PC-9 (cell line): ENCODE measurements at regions not wholly inside any gene's neighbourhood (a gene's known extent, or its start where the extent isn't known, plus 50 kb on each side); places are given as distances from the start of the nearest gene placed in this dataset.
"Not testable (repeated sequence)": the region's sequence is repeated elsewhere in the genome, so short reads cannot be mapped to it uniquely, and the experiment has no call there.

Source experiments
- BruUV-seq: library from RNA; stranded (reverse); fragments of 400-500 nt; replicated peaks from 2 replicates; lab custom pipeline; 2021; lab: Mats Ljungman, UMichigan
- CTCF ChIA-PET: fragments of 300-600 bp; sonication (Branson Sonifier 250); formaldehyde crosslinking; loops from one replicate; lab custom pipeline; 2022; ENCODE audit warnings: antibody characterized with exemption; lab: Charles Lee
- POLR2A ChIA-PET: fragments of 300-600 bp; sonication (Branson Sonifier 250); formaldehyde crosslinking; loops from one replicate; lab custom pipeline; 2022; ENCODE audit warnings: antibody characterized with exemption; ENCODE audit not compliant: unreplicated experiment; lab: Charles Lee
- DNase-seq, 2 experiments: peaks; one replicate each; pipeline versions ENCODE4 v3.0.0 to v3.0.0-alpha.2; 2015 to 2022; ENCODE audit warnings: mixed read lengths in 1 of 2
- H2AFZ ChIP-seq: fragments of 200-600 bp; sonication (generic); 2 replicates; pipeline ENCODE4 v1.8.1; 2017; ENCODE audit warnings: antibody characterized with exemption
- H3F3A ChIP-seq: fragments of 200-600 bp; sonication (generic); 2 replicates; pipeline ENCODE4 v1.8.1; 2017; ENCODE audit warnings: antibody characterized with exemption, mild to moderate bottlenecking, low read depth; ENCODE audit not compliant: insufficient read depth
- H3K27ac ChIP-seq: fragments of 200-600 bp; sonication (generic); 2 replicates; pipeline ENCODE4 v1.6.1; 2016; ENCODE audit warnings: mixed run types
- H3K27me3 ChIP-seq: fragments of 200-600 bp; sonication (generic); 2 replicates; pipeline ENCODE4 v1.6.1; 2016; ENCODE audit warnings: low read depth, mixed run types; ENCODE audit not compliant: insufficient read depth
- H3K36me3 ChIP-seq: fragments of 200-600 bp; sonication (generic); 2 replicates; pipeline ENCODE4 v1.6.1; 2016; ENCODE audit warnings: low read depth, mixed run types
- H3K4me1 ChIP-seq: fragments of 200-600 bp; sonication (generic); replicated peaks from 2 replicates; pipeline ENCODE4 v1.6.1; 2016; ENCODE audit warnings: mixed run types; ENCODE audit not compliant: insufficient read depth
- H3K4me2 ChIP-seq: fragments of 200-600 bp; sonication (generic); 2 replicates; pipeline ENCODE4 v1.6.1; 2017; ENCODE audit warnings: mixed run types
- H3K4me3 ChIP-seq: fragments of 200-600 bp; sonication (generic); 2 replicates; pipeline ENCODE4 v1.6.1; 2016; ENCODE audit warnings: mixed run types
- H3K79me2 ChIP-seq: fragments of 200-600 bp; sonication (generic); 2 replicates; pipeline ENCODE4 v1.6.1; 2017; ENCODE audit warnings: low read depth, mixed run types
- H3K9me2 ChIP-seq: fragments of 200-600 bp; sonication (generic); 2 replicates; pipeline ENCODE4 v1.8.1; 2017; ENCODE audit warnings: mild to moderate bottlenecking; ENCODE audit not compliant: insufficient read depth
- H3K9me3 ChIP-seq: fragments of 200-600 bp; sonication (generic); 2 replicates; pipeline ENCODE4 v1.8.1; 2016; ENCODE audit warnings: low read depth; ENCODE audit not compliant: insufficient read depth
- H4K20me1 ChIP-seq: fragments of 200-600 bp; sonication (generic); 2 replicates; pipeline ENCODE4 v1.8.1; 2017; ENCODE audit not compliant: insufficient read depth
- EZH2 ChIP-seq: fragments of 200-600 bp; sonication (generic); IDR thresholded peaks from 2 replicates; pipeline ENCODE4 v1.8.0; 2017; ENCODE audit warnings: antibody characterized with exemption, low read depth
- intact Hi-C: fragments of 100-400 bp; cut with micrococcal nuclease; formaldehyde crosslinking; loops from one replicate; pipeline ENCODE4 v1.10.0; 2022; ENCODE audit not compliant: unreplicated experiment
- TF ChIP-seq, protein P1 (sequence below): fragments of 200-600 bp; sonication (generic); conservative IDR thresholded peaks from 2 replicates; pipeline ENCODE4 v1.6.1; 2017; ENCODE audit warnings: mixed run types, antibody characterized with exemption, mild to moderate bottlenecking, moderate library complexity

GRCh38 chr10:90096196-90096595 lies 394.8 kb downstream of the KIF20B start:
- DNase-seq = no peak
- Histone ChIP-seq H3K79me2 (no peaks in the 10 kb centered on the region), H3F3A (no peaks in the 10 kb centered on the region), H3K4me1 (no peaks in the 10 kb centered on the region), H2AFZ (no peak overlapping the region), H3K36me3 (no peaks in the 10 kb centered on the region), H4K20me1 (no peaks in the 10 kb centered on the region), H3K4me2 (no peak overlapping the region), H3K9me2 (no peaks in the 10 kb centered on the region), H3K4me3 (no peak overlapping the region), H3K9me3 (no peaks in the 10 kb centered on the region), H3K27ac (no peak overlapping the region), H3K27me3 (no peaks in the 10 kb centered on the region)
- CTCF ChIA-PET = no interaction called here
- no TSS peak for BruUV-seq
- intact Hi-C loops = no loop called here
- POLR2A ChIA-PET = no interaction called here
- TF ChIP-seq, protein P1, sequence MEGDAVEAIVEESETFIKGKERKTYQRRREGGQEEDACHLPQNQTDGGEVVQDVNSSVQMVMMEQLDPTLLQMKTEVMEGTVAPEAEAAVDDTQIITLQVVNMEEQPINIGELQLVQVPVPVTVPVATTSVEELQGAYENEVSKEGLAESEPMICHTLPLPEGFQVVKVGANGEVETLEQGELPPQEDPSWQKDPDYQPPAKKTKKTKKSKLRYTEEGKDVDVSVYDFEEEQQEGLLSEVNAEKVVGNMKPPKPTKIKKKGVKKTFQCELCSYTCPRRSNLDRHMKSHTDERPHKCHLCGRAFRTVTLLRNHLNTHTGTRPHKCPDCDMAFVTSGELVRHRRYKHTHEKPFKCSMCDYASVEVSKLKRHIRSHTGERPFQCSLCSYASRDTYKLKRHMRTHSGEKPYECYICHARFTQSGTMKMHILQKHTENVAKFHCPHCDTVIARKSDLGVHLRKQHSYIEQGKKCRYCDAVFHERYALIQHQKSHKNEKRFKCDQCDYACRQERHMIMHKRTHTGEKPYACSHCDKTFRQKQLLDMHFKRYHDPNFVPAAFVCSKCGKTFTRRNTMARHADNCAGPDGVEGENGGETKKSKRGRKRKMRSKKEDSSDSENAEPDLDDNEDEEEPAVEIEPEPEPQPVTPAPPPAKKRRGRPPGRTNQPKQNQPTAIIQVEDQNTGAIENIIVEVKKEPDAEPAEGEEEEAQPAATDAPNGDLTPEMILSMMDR = no peak
- no peak for TF ChIP-seq EZH2

DNA sequence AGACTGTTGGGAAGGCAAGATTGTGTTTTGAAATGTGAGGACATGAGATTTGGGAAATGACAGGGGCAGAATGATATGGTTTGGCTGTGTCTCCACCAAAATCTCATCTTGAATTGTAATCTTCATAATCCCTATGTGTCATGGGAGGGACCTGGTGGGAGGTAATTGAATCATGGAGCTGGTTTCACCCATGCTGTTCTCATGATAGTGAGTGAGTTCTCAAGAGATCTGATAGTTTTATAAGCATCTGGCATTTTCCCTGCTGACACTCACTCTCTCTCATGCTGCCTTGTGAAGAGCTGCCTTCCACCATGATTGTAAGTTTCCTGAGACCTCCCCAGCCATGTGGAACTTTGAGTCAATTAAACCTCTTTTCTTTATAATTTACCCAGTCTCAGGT lies 406.2 kb downstream of the KIF20B start:
- H2AFZ ChIP-seq, intact Hi-C loops, H3K4me3 ChIP-seq, POLR2A ChIA-PET, H3K4me1 ChIP-seq, DNase-seq, H3F3A ChIP-seq, H3K27ac ChIP-seq, H3K9me2 ChIP-seq, H3K79me2 ChIP-seq, H3K9me3 ChIP-seq, H3K36me3 ChIP-seq, H3K27me3 ChIP-seq, CTCF ChIA-PET, H4K20me1 ChIP-seq, BruUV-seq, H3K4me2 ChIP-seq: not testable (repeated sequence)

DNA sequence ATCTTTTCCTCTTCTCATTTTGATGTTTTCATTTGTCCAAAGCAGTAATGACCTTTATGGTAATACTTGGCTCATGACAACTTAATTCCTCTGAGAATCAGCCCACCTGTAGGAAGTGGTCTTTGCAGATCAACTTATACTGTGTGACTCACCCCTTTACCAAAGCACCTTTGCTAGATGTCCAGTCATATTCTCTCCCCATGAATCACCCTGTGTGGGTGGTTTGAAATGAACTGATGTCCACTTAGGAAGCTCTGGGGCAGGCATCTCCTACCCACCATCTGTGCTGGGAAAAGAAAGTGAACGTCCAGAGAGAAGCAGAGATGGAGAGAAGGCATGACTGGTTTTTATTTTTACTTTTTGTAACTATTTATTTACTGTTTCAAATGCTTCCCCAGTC lies 410.3 kb downstream of the KIF20B start:
- Histone ChIP-seq H3F3A (no peaks in the 10 kb centered on the region), H2AFZ (no peak overlapping the region), H3K27ac (no peak overlapping the region), H3K4me1 (no peaks in the 10 kb centered on the region), H3K4me2 (no peak overlapping the region), H4K20me1 (no peaks in the 10 kb centered on the region), H3K9me2 (no peaks in the 10 kb centered on the region), H3K9me3 (no peaks in the 10 kb centered on the region), H3K36me3 (no peaks in the 10 kb centered on the region), H3K4me3 (no peak overlapping the region), H3K79me2 (no peaks in the 10 kb centered on the region), H3K27me3 (no peaks in the 10 kb centered on the region)
- no peak for DNase-seq
- intact Hi-C loops = no loop called here
- CTCF ChIA-PET = no interaction called here
- no TSS peak for BruUV-seq
- TF ChIP-seq, protein P1 = no peak
- no peak for TF ChIP-seq EZH2
- POLR2A ChIA-PET = no interaction called here

DNA sequence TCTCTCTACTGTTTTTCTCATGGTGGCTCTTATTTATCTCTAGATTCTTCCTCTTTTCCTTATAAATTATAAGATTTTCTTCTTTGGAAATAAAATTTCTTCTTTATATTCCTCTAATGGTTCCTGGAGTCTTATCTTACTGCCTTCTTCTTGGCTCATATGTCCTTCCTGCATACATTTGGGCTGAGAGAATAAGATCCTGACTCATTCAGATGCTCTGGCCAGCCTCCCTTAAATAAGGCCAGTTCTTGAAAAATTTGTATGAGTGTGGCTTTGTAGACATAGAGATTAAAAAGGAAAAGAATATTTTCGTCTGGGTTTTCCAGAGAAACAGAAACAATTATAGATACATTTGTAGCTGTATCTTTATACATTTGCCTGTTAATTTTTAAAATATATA lies 411.3 kb downstream of the KIF20B start:
- ChIA-PET CTCF (no interaction called here), POLR2A (no interaction called here)
- Histone ChIP-seq H4K20me1 (no peaks in the 10 kb centered on the region), H3F3A (no peaks in the 10 kb centered on the region), H2AFZ (no peak overlapping the region), H3K4me3 (no peak overlapping the region), H3K9me2 (no peaks in the 10 kb centered on the region), H3K27ac (no peak overlapping the region), H3K36me3 (no peaks in the 10 kb centered on the region), H3K4me1 (no peaks in the 10 kb centered on the region), H3K4me2 (no peak overlapping the region), H3K9me3 (no peaks in the 10 kb centered on the region), H3K27me3 (no peaks in the 10 kb centered on the region), H3K79me2 (no peaks in the 10 kb centered on the region)
- no TSS peak for BruUV-seq
- no peak for DNase-seq
- TF ChIP-seq, protein P1 = no peak
- TF ChIP-seq EZH2 = no peak
- intact Hi-C loops = no loop called here

GRCh38 chr10:90118567-90118966 lies 417.2 kb downstream of the KIF20B start:
- H2AFZ ChIP-seq, H3K79me2 ChIP-seq, H3K4me2 ChIP-seq, BruUV-seq, intact Hi-C loops, POLR2A ChIA-PET, H3K4me1 ChIP-seq, H3F3A ChIP-seq, DNase-seq, H3K27ac ChIP-seq, H4K20me1 ChIP-seq, H3K36me3 ChIP-seq, CTCF ChIA-PET, H3K4me3 ChIP-seq, H3K9me2 ChIP-seq, H3K27me3 ChIP-seq, H3K9me3 ChIP-seq: not testable (repeated sequence)
